ENCODE measurements at regions not wholly inside any gene's neighbourhood (a gene's known extent, or its start where the extent isn't known, plus 50 kb on each side); places are given as distances from the start of the nearest gene placed in this dataset.

DNA sequence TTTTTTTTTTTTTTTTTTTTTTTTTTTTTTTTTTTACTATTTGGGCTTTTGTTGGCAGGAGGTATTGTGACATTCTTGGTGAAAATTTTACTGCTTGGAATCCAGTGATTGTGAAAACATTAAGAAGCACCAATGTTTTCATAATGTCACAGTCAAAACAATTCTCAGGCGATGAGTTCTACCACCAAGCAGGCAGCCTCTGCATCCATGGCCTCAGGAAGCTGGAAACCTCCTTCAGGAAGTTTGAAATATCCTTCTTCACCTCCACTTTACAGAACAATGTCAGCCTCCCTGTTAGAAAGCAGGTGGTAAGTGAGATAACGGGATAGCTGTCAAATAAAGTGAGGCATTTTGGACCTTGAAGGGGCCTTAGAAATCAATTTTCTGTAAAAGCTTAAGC lies 98.3 kb downstream of the MEX3B start:
- TF ChIP-seq POLR2AphosphoS5 (IDR thresholded peaks at IDR 0.05; ENCODE audit: low read depth, low read length) = no peak
- TF ChIP-seq POLR2A (IDR thresholded peaks at IDR 0.05; ENCODE audit: low read depth, low read length) = no peak
